ENCODE measurements at regions not wholly inside any gene's neighbourhood (a gene's known extent, or its start where the extent isn't known, plus 50 kb on each side); places are given as distances from the start of the nearest gene placed in this dataset.

GRCh38 chrX:144946666-144947065, 300.6 kb upstream of the SPANXN1 start:
- Histone ChIP-seq H2BK20ac (ENCODE audit: low read length) (no peak overlapping the region), H3K79me1 (ENCODE audit: low read depth, low read length) (no peaks in the 10 kb centered on the region), H3K27ac (ENCODE audit: low read depth, low read length) (no peak overlapping the region), H3K4me3 (ENCODE audit: extremely low read depth in 1 of 4, insufficient read depth in 2 of 4, low read depth in 3 of 4, low read length in 4 of 4) (no peak overlapping the region), H3K4me1 (replicated peaks in 1 of 4; ENCODE audit: control insufficient read depth in 3 of 4, insufficient read depth in 4 of 4, low read length in 3 of 4) (no peaks in the 10 kb centered on the region), H3K56ac (replicated peaks; ENCODE audit: insufficient read length, low read depth, low read length) (no peak overlapping the region), H3K9me3 (ENCODE audit: insufficient read depth in 2 of 2, low read depth in 1 of 2, low read length in 1 of 2) (0 out of 4 replicates have a peak, but pooled peaks cover 2 to 6% of the 10 kb centered on the region in 2 experiments), H2AFZ (ENCODE audit: low read length) (no peak overlapping the region), H4K91ac (replicated peaks; ENCODE audit: insufficient read length, low read length) (no peak overlapping the region), H3K79me2 (ENCODE audit: control insufficient read depth in 1 of 2, insufficient read depth in 2 of 2, low read length in 2 of 2) (no peaks in the 10 kb centered on the region), H3K14ac (ENCODE audit: insufficient read length) (no peak overlapping the region), H2AK5ac (ENCODE audit: low read depth, low read length) (no peak overlapping the region), H2BK15ac (ENCODE audit: low read length) (no peak overlapping the region), H4K8ac (ENCODE audit: extremely low read depth, insufficient read depth, low read length) (no peak overlapping the region), H3K9ac (replicated peaks in 1 of 4; ENCODE audit: extremely low read depth in 1 of 4, low read depth in 3 of 4, low read length in 3 of 4) (no peak overlapping the region), H3K4ac (replicated peaks; ENCODE audit: insufficient read length, low read depth, low read length) (no peak overlapping the region), H3K36me3 (ENCODE audit: control insufficient read depth in 2 of 4, insufficient read depth in 4 of 4, low read length in 3 of 4) (no peaks in the 10 kb centered on the region), H3K23ac (ENCODE audit: insufficient read length) (no peak overlapping the region), H2BK120ac (replicated peaks; ENCODE audit: low read depth, low read length) (no peak overlapping the region), H3K23me2 (ENCODE audit: low read depth, low read length) (no peaks in the 10 kb centered on the region), H2BK12ac (ENCODE audit: low read depth, low read length) (no peak overlapping the region), H4K5ac (ENCODE audit: insufficient read length, low read depth, low read length) (no peak overlapping the region), H3K18ac (ENCODE audit: extremely low read depth, low read length) (no peak overlapping the region), H3K27me3 (replicated peaks in 1 of 4; ENCODE audit: control insufficient read depth in 3 of 4, extremely low read depth in 1 of 4, insufficient read depth in 3 of 4, low read length in 3 of 4) (no peaks in the 10 kb centered on the region), H3K4me2 (ENCODE audit: insufficient read depth in 1 of 2, low read depth in 2 of 2, low read length in 2 of 2) (no peak overlapping the region), H2BK5ac (ENCODE audit: low read depth, low read length) (no peak overlapping the region), H4K20me1 (replicated peaks in 1 of 2; ENCODE audit: control insufficient read depth in 1 of 2, insufficient read depth in 2 of 2, low read length in 2 of 2) (no peaks in the 10 kb centered on the region)
- DNase-seq (ENCODE audit: low read depth in 1 of 2, low spot score in 2 of 2) (no peak), FAIRE-seq (no peak)
- 87% methylated on average over 3 of the region's 3 CpGs; no CpG with 5 or more reads in 1 of the 2 experiments for WGBS, 2 experiments (ENCODE audit: extremely low coverage in 1 of 2, insufficient coverage in 1 of 2, insufficient read length in 1 of 2, insufficient replicate concordance in 2 of 2, low coverage in 1 of 2, low lambda C conversion rate in 2 of 2, missing lambda C conversion rate in 1 of 2)
- ChIA-PET POLR2A (ENCODE audit: partially characterized antibody) (no interaction called here), CTCF (ENCODE audit: partially characterized antibody) (no interaction called here)
- TF ChIP-seq RNF2 (IDR thresholded peaks at IDR 0.05; ENCODE audit: borderline replicate concordance, low read depth, low read length, missing control alignments, poor library complexity, severe bottlenecking) (no peak), SP2 (IDR thresholded peaks at IDR 0.05; ENCODE audit: low read length) (no peak), SIX5 (IDR thresholded peaks at IDR 0.05; ENCODE audit: low read depth, low read length) (no peak), CEBPB (IDR thresholded peaks at IDR 0.05; ENCODE audit: low read depth, low read length) (no peak)

Data from H1 (cell line).